Posterior cingulate gyrus (tissue), 11 donors: ENCODE measurements at regions not wholly inside any gene's neighbourhood (a gene's known extent, or its start where the extent isn't known, plus 50 kb on each side); places are given as distances from the start of the nearest gene placed in this dataset.

ENCODE experiments used
- DNase-seq, 10 donors: peaks; one replicate each; pipeline versions ENCODE4 v3.0.0 to v3.0.0-alpha.2; 2020 to 2021; ENCODE audit warnings: mixed read lengths in 3 of 10
- intact Hi-C: fragments of 100-400 bp; cut with DNase I; formaldehyde crosslinking; loops from one replicate; pipeline ENCODE4 v1.15.1; 2023

- intact Hi-C loops, result no loop called here
- DNase-seq, result no peak
Observed at GRCh38 chr2:19048593-19049266, 309.7 kb downstream of the OSR1 start.

- DNase-seq, result peak in 1 of 10 donors; percentile 8
- intact Hi-C loops, result no loop called here
Observed at GRCh38 chr2:19046986-19047780, 311.2 kb downstream of the OSR1 start.

- intact Hi-C loops, result no loop called here
- no peak for DNase-seq
Observed at GRCh38 chr2:19045151-19045550, 313.3 kb downstream of the OSR1 start.

- intact Hi-C loops, result no loop called here
- DNase-seq, result no peak
Observed at GRCh38 chr2:19043893-19044292, 314.5 kb downstream of the OSR1 start.

GRCh38 chr2:19041434-19042041 is 316.9 kb downstream of the OSR1 start:
- no peak for DNase-seq
- intact Hi-C loops, result no loop called here

- intact Hi-C loops, result no loop called here
- no peak for DNase-seq
Observed at GRCh38 chr2:19038071-19039015, 320.1 kb downstream of the OSR1 start.

- no peak for DNase-seq
- intact Hi-C loops, result no loop called here
Observed at GRCh38 chr2:19036091-19036490, 322.3 kb downstream of the OSR1 start.

GRCh38 chr2:19035238-19035637 is 323.2 kb downstream of the OSR1 start:
- intact Hi-C loops, result no loop called here
- DNase-seq, result no peak

GRCh38 chr2:19033240-19033639 is 325.2 kb downstream of the OSR1 start:
- DNase-seq, result no peak
- intact Hi-C loops, result no loop called here

GRCh38 chr2:19031642-19032041 is 326.8 kb downstream of the OSR1 start:
- no peak for DNase-seq
- intact Hi-C loops, result no loop called here

- DNase-seq, result no peak
- intact Hi-C loops, result no loop called here
Observed at GRCh38 chr2:19029655-19030054, 328.8 kb downstream of the OSR1 start.

- intact Hi-C loops, result no loop called here
- DNase-seq, result no peak
Observed at GRCh38 chr2:19028587-19029375, 329.6 kb downstream of the OSR1 start.

GRCh38 chr2:19027626-19028025 is 330.8 kb downstream of the OSR1 start:
- DNase-seq, result no peak
- intact Hi-C loops, result no loop called here

- DNase-seq, result no peak
- intact Hi-C loops, result no loop called here
Observed at GRCh38 chr2:19026261-19026660, 332.2 kb downstream of the OSR1 start.

- intact Hi-C loops, result no loop called here
- no peak for DNase-seq
Observed at GRCh38 chr2:19022334-19022733, 336.1 kb downstream of the OSR1 start.

GRCh38 chr2:19021721-19022120 is 336.7 kb downstream of the OSR1 start:
- no peak for DNase-seq
- intact Hi-C loops, result no loop called here

GRCh38 chr2:19021100-19021476 is 337.3 kb downstream of the OSR1 start:
- no peak for DNase-seq
- intact Hi-C loops, result no loop called here

- intact Hi-C loops, result no loop called here
- DNase-seq, result no peak
Observed at GRCh38 chr2:19020144-19021099, 338.0 kb downstream of the OSR1 start.

- intact Hi-C loops, result no loop called here
- no peak for DNase-seq
Observed at GRCh38 chr2:19009510-19009909, 348.9 kb downstream of the OSR1 start.
